ENCODE measurements at regions not wholly inside any gene's neighbourhood (a gene's known extent, or its start where the extent isn't known, plus 50 kb on each side); places are given as distances from the start of the nearest gene placed in this dataset.

DNA sequence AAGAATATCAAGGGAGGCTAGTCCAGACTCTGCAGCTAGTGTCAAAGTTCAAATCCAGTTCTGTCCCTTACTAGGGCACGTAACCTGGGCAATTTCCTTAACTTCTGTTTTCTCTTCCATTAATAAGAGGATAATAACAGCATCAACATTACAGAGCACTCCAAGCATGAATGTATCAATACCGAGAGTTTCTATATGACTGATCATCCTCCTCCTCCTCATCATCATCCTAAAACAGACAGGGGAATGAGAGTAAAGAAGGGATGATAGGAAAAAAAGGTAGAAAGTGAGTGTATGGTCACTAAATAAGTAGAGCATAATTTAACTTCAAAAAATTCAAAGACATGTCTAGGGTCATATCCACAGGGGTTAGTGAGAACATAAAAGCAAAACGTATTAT lies 171.4 kb downstream of the NDUFA12 start:
- H3K9ac ChIP-seq (ENCODE audit: low read length), result no peak overlapping the region
- TF ChIP-seq EZH2 (IDR thresholded peaks at IDR 0.05; ENCODE audit: borderline replicate concordance, insufficient read depth, low read length, poor library complexity, severe bottlenecking) (no peak), RAD21 (conservative IDR thresholded peaks at IDR 0.05) (no peak)
- H3K9me2 ChIP-seq (ENCODE audit: insufficient read depth, low read length), result no peaks in the 10 kb centered on the region
- no peaks in the 10 kb centered on the region for H3K79me2 ChIP-seq (replicated peaks; ENCODE audit: insufficient read depth, low read length)
- H3K4me2 ChIP-seq (ENCODE audit: low read length), result no peak overlapping the region
- H3K36me3 ChIP-seq (ENCODE audit: insufficient read depth, low read length), result no peaks in the 10 kb centered on the region
- H3K27ac ChIP-seq (ENCODE audit: low read length), result no peak overlapping the region
- no peaks in the 10 kb centered on the region for H3K9me3 ChIP-seq (ENCODE audit: low read length)
- no peak overlapping the region for H2AFZ ChIP-seq (ENCODE audit: low read depth, low read length)
- H3K4me3 ChIP-seq (ENCODE audit: low read length), result no peak overlapping the region
- no peaks in the 10 kb centered on the region for H4K20me1 ChIP-seq (ENCODE audit: insufficient read depth)
- no peaks in the 10 kb centered on the region for H3K27me3 ChIP-seq (ENCODE audit: insufficient read depth, low read depth, low read length)
- H3F3A ChIP-seq (ENCODE audit: insufficient read depth, low read length, poor library complexity, severe bottlenecking), result no peaks in the 10 kb centered on the region

DNA sequence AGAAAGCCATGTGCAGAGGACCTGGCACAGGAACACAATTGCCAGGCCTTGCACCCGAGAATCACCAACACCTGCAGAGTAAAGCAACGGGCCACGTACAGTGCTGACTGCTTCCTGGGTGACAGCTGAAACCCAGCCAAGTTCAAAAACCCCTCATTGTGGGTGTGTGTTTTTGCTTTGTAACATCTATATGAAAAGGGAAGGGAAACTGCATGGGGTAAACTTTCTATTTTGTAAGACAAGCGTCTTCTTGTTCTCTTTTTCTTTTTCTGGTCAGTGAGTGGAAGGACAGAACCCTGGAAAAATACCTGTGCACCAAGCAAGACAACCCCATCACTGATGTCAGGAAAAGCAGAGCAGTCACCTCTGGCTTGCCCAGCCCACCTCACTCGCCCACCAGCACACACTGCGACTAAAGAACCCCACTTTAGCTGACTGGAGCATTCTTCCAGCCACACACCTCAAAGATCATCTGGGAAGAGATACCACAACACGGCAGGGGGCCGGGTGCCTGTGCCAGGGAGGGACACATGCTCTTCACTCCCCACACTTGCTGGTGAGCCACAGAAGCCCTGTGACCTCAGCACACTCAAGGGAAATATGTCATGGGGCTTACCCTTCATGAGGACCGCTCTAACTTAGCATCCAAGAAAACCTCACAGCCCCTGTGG lies 172.3 kb downstream of the NDUFA12 start:
- H3F3A ChIP-seq (ENCODE audit: insufficient read depth, low read length, poor library complexity, severe bottlenecking), result no peaks in the 10 kb centered on the region
- H3K79me2 ChIP-seq (replicated peaks; ENCODE audit: insufficient read depth, low read length), result no peaks in the 10 kb centered on the region
- no peak overlapping the region for H3K4me2 ChIP-seq (ENCODE audit: low read length)
- no peaks in the 10 kb centered on the region for H3K27me3 ChIP-seq (ENCODE audit: insufficient read depth, low read depth, low read length)
- no peak overlapping the region for H3K27ac ChIP-seq (ENCODE audit: low read length)
- H3K4me3 ChIP-seq (ENCODE audit: low read length), result no peak overlapping the region
- no peaks in the 10 kb centered on the region for H3K36me3 ChIP-seq (ENCODE audit: insufficient read depth, low read length)
- H3K9me2 ChIP-seq (ENCODE audit: insufficient read depth, low read length), result no peaks in the 10 kb centered on the region
- H3K9me3 ChIP-seq (ENCODE audit: low read length), result no peaks in the 10 kb centered on the region
- no peak overlapping the region for H2AFZ ChIP-seq (ENCODE audit: low read depth, low read length)
- no peak overlapping the region for H3K9ac ChIP-seq (ENCODE audit: low read length)
- no peaks in the 10 kb centered on the region for H4K20me1 ChIP-seq (ENCODE audit: insufficient read depth)
- no peak for TF ChIP-seq TAF1 (IDR thresholded peaks at IDR 0.05; ENCODE audit: low read depth)
- no peak for TF ChIP-seq POLR2AphosphoS5 (IDR thresholded peaks at IDR 0.05)
- TF ChIP-seq EZH2 (IDR thresholded peaks at IDR 0.05; ENCODE audit: borderline replicate concordance, insufficient read depth, low read length, poor library complexity, severe bottlenecking), result no peak
- no peak for TF ChIP-seq SMC3 (conservative IDR thresholded peaks at IDR 0.05; ENCODE audit: poor library complexity)
- TF ChIP-seq, protein P1, sequence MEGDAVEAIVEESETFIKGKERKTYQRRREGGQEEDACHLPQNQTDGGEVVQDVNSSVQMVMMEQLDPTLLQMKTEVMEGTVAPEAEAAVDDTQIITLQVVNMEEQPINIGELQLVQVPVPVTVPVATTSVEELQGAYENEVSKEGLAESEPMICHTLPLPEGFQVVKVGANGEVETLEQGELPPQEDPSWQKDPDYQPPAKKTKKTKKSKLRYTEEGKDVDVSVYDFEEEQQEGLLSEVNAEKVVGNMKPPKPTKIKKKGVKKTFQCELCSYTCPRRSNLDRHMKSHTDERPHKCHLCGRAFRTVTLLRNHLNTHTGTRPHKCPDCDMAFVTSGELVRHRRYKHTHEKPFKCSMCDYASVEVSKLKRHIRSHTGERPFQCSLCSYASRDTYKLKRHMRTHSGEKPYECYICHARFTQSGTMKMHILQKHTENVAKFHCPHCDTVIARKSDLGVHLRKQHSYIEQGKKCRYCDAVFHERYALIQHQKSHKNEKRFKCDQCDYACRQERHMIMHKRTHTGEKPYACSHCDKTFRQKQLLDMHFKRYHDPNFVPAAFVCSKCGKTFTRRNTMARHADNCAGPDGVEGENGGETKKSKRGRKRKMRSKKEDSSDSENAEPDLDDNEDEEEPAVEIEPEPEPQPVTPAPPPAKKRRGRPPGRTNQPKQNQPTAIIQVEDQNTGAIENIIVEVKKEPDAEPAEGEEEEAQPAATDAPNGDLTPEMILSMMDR (IDR thresholded peaks at IDR 0.05; ENCODE audit: poor library complexity, severe bottlenecking), result no peak
- no peak for TF ChIP-seq EP300 (conservative IDR thresholded peaks at IDR 0.05; ENCODE audit: poor library complexity, severe bottlenecking)
- TF ChIP-seq RAD21 (conservative IDR thresholded peaks at IDR 0.05), result no peak
- TF ChIP-seq, protein P2, sequence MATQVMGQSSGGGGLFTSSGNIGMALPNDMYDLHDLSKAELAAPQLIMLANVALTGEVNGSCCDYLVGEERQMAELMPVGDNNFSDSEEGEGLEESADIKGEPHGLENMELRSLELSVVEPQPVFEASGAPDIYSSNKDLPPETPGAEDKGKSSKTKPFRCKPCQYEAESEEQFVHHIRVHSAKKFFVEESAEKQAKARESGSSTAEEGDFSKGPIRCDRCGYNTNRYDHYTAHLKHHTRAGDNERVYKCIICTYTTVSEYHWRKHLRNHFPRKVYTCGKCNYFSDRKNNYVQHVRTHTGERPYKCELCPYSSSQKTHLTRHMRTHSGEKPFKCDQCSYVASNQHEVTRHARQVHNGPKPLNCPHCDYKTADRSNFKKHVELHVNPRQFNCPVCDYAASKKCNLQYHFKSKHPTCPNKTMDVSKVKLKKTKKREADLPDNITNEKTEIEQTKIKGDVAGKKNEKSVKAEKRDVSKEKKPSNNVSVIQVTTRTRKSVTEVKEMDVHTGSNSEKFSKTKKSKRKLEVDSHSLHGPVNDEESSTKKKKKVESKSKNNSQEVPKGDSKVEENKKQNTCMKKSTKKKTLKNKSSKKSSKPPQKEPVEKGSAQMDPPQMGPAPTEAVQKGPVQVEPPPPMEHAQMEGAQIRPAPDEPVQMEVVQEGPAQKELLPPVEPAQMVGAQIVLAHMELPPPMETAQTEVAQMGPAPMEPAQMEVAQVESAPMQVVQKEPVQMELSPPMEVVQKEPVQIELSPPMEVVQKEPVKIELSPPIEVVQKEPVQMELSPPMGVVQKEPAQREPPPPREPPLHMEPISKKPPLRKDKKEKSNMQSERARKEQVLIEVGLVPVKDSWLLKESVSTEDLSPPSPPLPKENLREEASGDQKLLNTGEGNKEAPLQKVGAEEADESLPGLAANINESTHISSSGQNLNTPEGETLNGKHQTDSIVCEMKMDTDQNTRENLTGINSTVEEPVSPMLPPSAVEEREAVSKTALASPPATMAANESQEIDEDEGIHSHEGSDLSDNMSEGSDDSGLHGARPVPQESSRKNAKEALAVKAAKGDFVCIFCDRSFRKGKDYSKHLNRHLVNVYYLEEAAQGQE (IDR thresholded peaks at IDR 0.05; ENCODE audit: borderline replicate concordance), result no peak
- TF ChIP-seq MXI1 (conservative IDR thresholded peaks at IDR 0.05; ENCODE audit: poor library complexity, severe bottlenecking), result no peak
